ENCODE measurements at regions not wholly inside any gene's neighbourhood (a gene's known extent, or its start where the extent isn't known, plus 50 kb on each side); places are given as distances from the start of the nearest gene placed in this dataset.

GRCh38 chr13:42717176-42717575, 64.2 kb upstream of the FAM216B start:
- BruUV-seq (replicated peaks): no TSS peak
- Histone ChIP-seq H3K4me3 (no peak overlapping the region), H3K27me3 (ENCODE audit: control insufficient read depth in 2 of 2, insufficient read depth in 2 of 2, low read length in 2 of 2) (no peaks in the 10 kb centered on the region), H3K4me1 (replicated peaks in 1 of 2; ENCODE audit: control insufficient read depth in 2 of 2, insufficient read depth in 2 of 2, low read length in 2 of 2) (no peaks in the 10 kb centered on the region), H4K20me1 (replicated peaks; ENCODE audit: control insufficient read depth, insufficient read depth, low read length) (no peaks in the 10 kb centered on the region), H2AFZ (ENCODE audit: low read depth, low read length) (no peak overlapping the region), H3K79me2 (ENCODE audit: control insufficient read depth, insufficient read depth, low read length) (no peaks in the 10 kb centered on the region), H3K27ac (ENCODE audit: extremely low read depth, low read depth, low read length) (no peak overlapping the region), H3K9me3 (replicated peaks; ENCODE audit: control insufficient read depth, insufficient read depth, low read depth, low read length) (no peaks in the 10 kb centered on the region), H3K9me1 (ENCODE audit: control insufficient read depth, insufficient read depth, low read length) (no peaks in the 10 kb centered on the region), H3K4me2 (ENCODE audit: insufficient read depth, low read length) (no peak overlapping the region), H3K9ac (ENCODE audit: insufficient read depth in 1 of 2, low read depth in 2 of 2, low read length in 2 of 2) (no peak overlapping the region), H3K36me3 (ENCODE audit: control insufficient read depth, insufficient read depth, low read length) (no peaks in the 10 kb centered on the region)
- intact Hi-C loops (cut with micrococcal nuclease) (no loop called here), in situ Hi-C loops (cut with MboI) (no loop called here)
- ATAC-seq: no peak
- no peak for FAIRE-seq
- CTCF ChIA-PET (ENCODE audit: low intra/inter-chr PET ratio): no interaction called here
- TF ChIP-seq FOXK2 (conservative IDR thresholded peaks at IDR 0.05 in 1 of 2, IDR thresholded peaks at IDR 0.05 in 1 of 2; ENCODE audit: low read depth in 2 of 2): no peak
- TF ChIP-seq ZBTB2 (IDR thresholded peaks at IDR 0.05): no peak
- POLR2A ChIA-PET: no interaction called here
- WGBS (ENCODE audit: insufficient coverage, low coverage, missing lambda C conversion rate): 0% methylated on average over 1 of the region's 1 CpG
- no peak for DNase-seq (ENCODE audit: extremely low read depth in 1 of 4, low spot score in 3 of 4)

GRCh38 chr13:42720113-42720857, 61.1 kb upstream of the FAM216B start:
- in situ Hi-C loops (cut with MboI): no loop called here
- Histone ChIP-seq H3K9ac (ENCODE audit: insufficient read depth in 1 of 2, low read depth in 2 of 2, low read length in 2 of 2) (no peak overlapping the region), H3K4me1 (replicated peaks in 1 of 2; ENCODE audit: control insufficient read depth in 2 of 2, insufficient read depth in 2 of 2, low read length in 2 of 2) (no peaks in the 10 kb centered on the region), H3K4me3 (no peak overlapping the region), H2AFZ (ENCODE audit: low read depth, low read length) (no peak overlapping the region), H3K36me3 (ENCODE audit: control insufficient read depth, insufficient read depth, low read length) (no peaks in the 10 kb centered on the region), H3K4me2 (ENCODE audit: insufficient read depth, low read length) (no peak overlapping the region), H3K27me3 (ENCODE audit: control insufficient read depth in 2 of 2, insufficient read depth in 2 of 2, low read length in 2 of 2) (no peaks in the 10 kb centered on the region), H3K27ac (ENCODE audit: extremely low read depth, low read depth, low read length) (no peak overlapping the region), H3K79me2 (ENCODE audit: control insufficient read depth, insufficient read depth, low read length) (no peaks in the 10 kb centered on the region), H3K9me1 (ENCODE audit: control insufficient read depth, insufficient read depth, low read length) (no peaks in the 10 kb centered on the region), H3K9me3 (replicated peaks; ENCODE audit: control insufficient read depth, insufficient read depth, low read depth, low read length) (no peaks in the 10 kb centered on the region), H4K20me1 (replicated peaks; ENCODE audit: control insufficient read depth, insufficient read depth, low read length) (no peaks in the 10 kb centered on the region)
- ChIA-PET CTCF (ENCODE audit: low intra/inter-chr PET ratio) (no interaction called here), POLR2A (no interaction called here)
- peak; percentile 61; the same call in 2 of the 3 replicates for ATAC-seq
- FAIRE-seq: peak; percentile 23
- 0% methylated on average over 12 of the region's 12 CpGs for WGBS (ENCODE audit: insufficient coverage, low coverage, missing lambda C conversion rate)
- peak in 2 of 4 experiments; percentile 5 to 12 for DNase-seq (ENCODE audit: extremely low read depth in 1 of 4, low spot score in 3 of 4)
- BruUV-seq (replicated peaks): no TSS peak
- intact Hi-C loops (cut with micrococcal nuclease): no loop called here
- no peak for TF ChIP-seq HDAC3 (IDR thresholded peaks at IDR 0.05; ENCODE audit: borderline replicate concordance, partially characterized antibody)
- TF ChIP-seq CEBPG (CRISPR knock-in tag; IDR thresholded peaks at IDR 0.05): no peak
- peak; percentile 95 to 96 for TF ChIP-seq CEBPG (tag; conservative IDR thresholded peaks at IDR 0.05 in 1 of 2, IDR thresholded peaks at IDR 0.05 in 1 of 2)
- TF ChIP-seq BRD9 (IDR thresholded peaks at IDR 0.05; ENCODE audit: low read depth, partially characterized antibody): no peak
- peak; percentile 74 for TF ChIP-seq JUN (IDR thresholded peaks at IDR 0.05; ENCODE audit: borderline replicate concordance, low read depth, low read length)
- no peak for TF ChIP-seq JUN (CRISPR knock-in tag; IDR thresholded peaks at IDR 0.05; ENCODE audit: borderline replicate concordance)
- TF ChIP-seq DPF2 (IDR thresholded peaks at IDR 0.05): 0 out of 2 replicates have a peak, but pooled peaks have one; percentile 28
- TF ChIP-seq ATF7 (IDR thresholded peaks at IDR 0.05): peak; percentile 27; the same call in 1 of the 2 replicates
- TF ChIP-seq BCOR (IDR thresholded peaks at IDR 0.05): no peak
- TF ChIP-seq RBM14 (IDR thresholded peaks at IDR 0.05; ENCODE audit: borderline replicate concordance, insufficient read depth, low read depth, low read length): no peak
- peak; percentile 12; the same call in 1 of the 2 replicates for TF ChIP-seq NFE2 (IDR thresholded peaks at IDR 0.05; ENCODE audit: low read depth)
- TF ChIP-seq IRF2 (CRISPR knock-in tag; IDR thresholded peaks at IDR 0.05): no peak
- no peak for TF ChIP-seq EP300 (IDR thresholded peaks at IDR 0.05; ENCODE audit: low read length)
